ENCODE measurements at regions not wholly inside any gene's neighbourhood (a gene's known extent, or its start where the extent isn't known, plus 50 kb on each side); places are given as distances from the start of the nearest gene placed in this dataset.
"Not testable (repeated sequence)": the region's sequence is repeated elsewhere in the genome, so short reads cannot be mapped to it uniquely, and the experiment has no call there.

GRCh38 chr21:23806966-23807548 lies 1800.2 kb downstream of the MRPL39 start:
- not testable (repeated sequence) for H3K27me3 ChIP-seq (replicated peaks); H3K4me1 ChIP-seq (replicated peaks); DNase-seq (ENCODE audit: low read depth in 1 of 2, low spot score in 2 of 2); H3K27ac ChIP-seq; H3K9me3 ChIP-seq (replicated peaks); H3K36me3 ChIP-seq; H3K4me3 ChIP-seq

- no peak for DNase-seq (ENCODE audit: low read depth in 1 of 2, low spot score in 2 of 2)
- Histone ChIP-seq H3K27ac (no peak overlapping the region), H3K36me3 (no peaks in the 10 kb centered on the region), H3K27me3 (replicated peaks) (no peaks in the 10 kb centered on the region), H3K4me3 (no peak overlapping the region), H3K4me1 (replicated peaks) (no peaks in the 10 kb centered on the region), H3K9me3 (replicated peaks) (no peaks in the 10 kb centered on the region)
These were observed 1802.4 kb downstream of the MRPL39 start for GRCh38 chr21:23804866-23805265.

DNA sequence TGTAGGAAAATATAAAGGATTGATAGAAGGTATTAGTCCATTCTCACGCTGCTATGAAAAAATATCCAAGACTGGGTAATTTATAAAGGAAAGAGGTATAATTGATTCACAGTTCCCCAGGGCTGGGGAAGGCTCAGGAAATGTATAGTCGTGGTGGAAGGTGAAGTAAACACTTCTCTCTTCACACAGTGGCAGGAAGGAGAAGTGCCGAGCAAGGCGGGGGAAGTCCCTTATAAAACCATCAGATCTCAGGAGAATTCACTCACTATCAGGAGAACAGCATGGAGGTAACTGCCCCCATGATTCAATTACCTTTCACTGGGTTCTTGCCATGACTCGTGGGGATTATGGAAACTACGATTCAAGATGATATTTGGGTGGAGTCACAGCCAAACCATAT lies 1806.0 kb downstream of the MRPL39 start:
- no peak for DNase-seq (ENCODE audit: low read depth in 1 of 2, low spot score in 2 of 2)
- Histone ChIP-seq H3K27ac (no peak overlapping the region), H3K4me1 (replicated peaks) (no peaks in the 10 kb centered on the region), H3K9me3 (replicated peaks) (0 out of 2 replicates have a peak, but pooled peaks cover 4% of the 10 kb centered on the region), H3K36me3 (no peaks in the 10 kb centered on the region), H3K27me3 (replicated peaks) (no peaks in the 10 kb centered on the region), H3K4me3 (no peak overlapping the region)

DNA sequence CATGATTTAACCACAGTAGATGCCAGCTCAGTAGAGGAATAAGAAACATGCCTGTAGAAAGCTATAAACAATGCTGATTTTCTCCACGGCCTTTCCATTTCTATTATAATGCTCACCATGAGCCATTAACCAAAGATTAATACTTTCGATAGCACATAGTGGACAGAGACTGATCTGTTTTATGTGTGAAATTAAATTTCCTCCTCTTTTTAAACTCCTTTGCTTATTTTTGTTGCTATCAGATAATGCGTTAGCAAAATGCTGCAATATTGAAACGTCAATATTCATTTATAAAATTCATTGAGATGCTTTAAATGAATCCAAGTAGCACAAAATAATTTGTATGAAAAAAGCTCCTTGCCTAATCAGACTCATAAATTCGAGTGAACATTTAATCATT lies 1807.9 kb downstream of the MRPL39 start:
- Histone ChIP-seq H3K27ac (no peak overlapping the region), H3K4me1 (replicated peaks) (no peaks in the 10 kb centered on the region), H3K36me3 (no peaks in the 10 kb centered on the region), H3K9me3 (replicated peaks) (0 out of 2 replicates have a peak, but pooled peaks cover 4% of the 10 kb centered on the region), H3K4me3 (no peak overlapping the region), H3K27me3 (replicated peaks) (no peaks in the 10 kb centered on the region)
- no peak for DNase-seq (ENCODE audit: low read depth in 1 of 2, low spot score in 2 of 2)

DNA sequence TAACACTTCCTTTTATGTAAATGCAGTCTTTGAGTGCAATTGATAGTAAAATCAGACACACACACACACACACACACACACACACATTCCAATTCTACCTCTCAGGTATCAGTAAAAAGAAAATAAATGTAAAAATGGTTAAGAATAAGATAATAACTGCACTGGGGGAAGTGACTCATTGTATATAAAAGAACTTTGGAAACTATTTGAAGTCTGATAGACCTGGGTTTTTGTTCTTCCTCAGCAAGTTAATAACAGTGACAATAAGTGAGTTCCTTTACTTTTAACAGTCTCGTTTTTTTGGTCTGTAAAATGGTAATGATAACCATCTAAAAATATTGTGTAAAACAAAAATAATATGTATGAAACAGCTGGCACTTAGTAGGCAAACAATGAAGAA lies 1815.0 kb downstream of the MRPL39 start:
- Histone ChIP-seq H3K27ac (no peak overlapping the region), H3K9me3 (replicated peaks) (peaks cover 2% of the 10 kb centered on the region; the same call in 1 of the 2 replicates), H3K27me3 (replicated peaks) (no peaks in the 10 kb centered on the region), H3K4me3 (no peak overlapping the region), H3K36me3 (no peaks in the 10 kb centered on the region), H3K4me1 (replicated peaks) (no peaks in the 10 kb centered on the region)
- no peak for DNase-seq (ENCODE audit: low read depth in 1 of 2, low spot score in 2 of 2)

- no peak overlapping the region for H3K27ac ChIP-seq
- no peaks in the 10 kb centered on the region for H3K4me1 ChIP-seq (replicated peaks)
- H3K36me3 ChIP-seq = no peaks in the 10 kb centered on the region
- peaks cover 2% of the 10 kb centered on the region; the same call in 1 of the 2 replicates for H3K9me3 ChIP-seq (replicated peaks)
- no peak for DNase-seq (ENCODE audit: low read depth in 1 of 2, low spot score in 2 of 2)
- no peak overlapping the region for H3K4me3 ChIP-seq
- no peaks in the 10 kb centered on the region for H3K27me3 ChIP-seq (replicated peaks)
These were observed 1817.4 kb downstream of the MRPL39 start for GRCh38 chr21:23789864-23790263.

GRCh38 chr21:23780326-23780725 lies 1827.0 kb downstream of the MRPL39 start:
- Histone ChIP-seq H3K27ac (no peak overlapping the region), H3K36me3 (no peaks in the 10 kb centered on the region), H3K9me3 (replicated peaks) (0 out of 2 replicates have a peak, but pooled peaks cover 2% of the 10 kb centered on the region), H3K27me3 (replicated peaks) (no peaks in the 10 kb centered on the region), H3K4me3 (no peak overlapping the region), H3K4me1 (replicated peaks) (no peaks in the 10 kb centered on the region)
- no peak for DNase-seq (ENCODE audit: low read depth in 1 of 2, low spot score in 2 of 2)

DNA sequence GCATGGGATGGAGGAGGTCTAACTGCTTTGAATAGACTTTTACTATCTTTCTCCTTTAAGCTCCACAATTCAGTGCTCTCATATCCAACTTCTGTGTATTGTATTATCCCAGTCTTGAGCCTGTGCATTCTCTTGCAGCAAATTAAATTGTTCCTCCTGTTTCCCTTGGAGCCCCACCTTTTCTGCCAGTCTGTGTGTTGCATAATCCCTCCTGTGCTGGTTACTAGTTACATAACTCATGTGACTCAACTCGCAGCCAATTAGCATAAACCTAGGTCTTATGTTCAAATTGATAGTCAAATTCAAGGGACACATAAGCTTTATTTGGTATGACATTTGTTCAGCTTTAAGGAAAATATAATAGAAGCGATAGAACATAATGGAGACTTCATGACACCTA lies 1863.5 kb downstream of the MRPL39 start:
- Histone ChIP-seq H3K27ac (no peak overlapping the region), H3K27me3 (replicated peaks) (no peaks in the 10 kb centered on the region), H3K36me3 (no peaks in the 10 kb centered on the region), H3K9me3 (replicated peaks) (no peaks in the 10 kb centered on the region), H3K4me1 (replicated peaks) (no peaks in the 10 kb centered on the region), H3K4me3 (no peak overlapping the region)
- DNase-seq (ENCODE audit: low read depth in 1 of 2, low spot score in 2 of 2) = no peak

DNA sequence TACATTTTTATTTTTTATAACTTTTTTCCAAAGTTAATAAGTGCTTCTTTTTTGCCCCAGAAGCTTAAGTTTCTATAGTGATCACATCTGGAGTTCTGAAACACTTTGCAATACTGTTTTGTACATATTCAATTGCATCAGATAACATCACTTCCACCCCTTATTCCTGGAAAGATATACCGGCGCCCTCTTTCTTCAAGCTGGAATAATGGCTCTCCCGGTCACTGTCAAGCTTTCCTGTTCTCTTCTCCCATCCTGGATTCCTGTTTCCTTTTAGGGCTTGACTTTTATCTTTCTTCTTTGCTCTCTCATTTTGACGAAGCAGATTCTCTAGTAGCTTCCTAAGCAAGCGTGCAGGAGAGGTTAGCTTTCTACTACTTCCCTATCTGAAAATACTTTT lies 1866.8 kb downstream of the MRPL39 start:
- Histone ChIP-seq H3K4me1 (replicated peaks) (no peaks in the 10 kb centered on the region), H3K36me3 (no peaks in the 10 kb centered on the region), H3K27ac (no peak overlapping the region), H3K4me3 (no peak overlapping the region), H3K9me3 (replicated peaks) (no peaks in the 10 kb centered on the region), H3K27me3 (replicated peaks) (no peaks in the 10 kb centered on the region)
- DNase-seq (ENCODE audit: low read depth in 1 of 2, low spot score in 2 of 2) = no peak

DNA sequence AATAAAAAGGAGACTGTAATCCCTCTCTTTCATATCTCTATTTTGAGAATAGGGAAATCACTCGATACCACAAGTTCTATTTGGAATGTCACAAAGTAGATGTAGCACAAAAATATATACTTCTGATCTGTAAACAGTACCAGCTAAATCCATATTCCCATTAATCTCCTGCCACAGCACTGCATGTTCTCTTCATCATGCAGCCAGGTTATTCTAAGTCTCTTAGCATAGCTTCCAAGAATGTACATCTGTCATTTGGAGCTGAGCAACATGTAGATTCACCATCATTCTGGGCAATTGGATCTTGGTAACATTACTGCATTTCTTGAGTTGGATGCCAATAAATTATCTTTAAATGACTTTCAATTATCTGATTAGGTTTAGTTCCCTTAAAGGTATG lies 1874.5 kb downstream of the MRPL39 start:
- H3K4me1 ChIP-seq (replicated peaks) = no peaks in the 10 kb centered on the region
- H3K27ac ChIP-seq = no peak overlapping the region
- H3K9me3 ChIP-seq (replicated peaks) = no peaks in the 10 kb centered on the region
- H3K36me3 ChIP-seq = no peaks in the 10 kb centered on the region
- DNase-seq (ENCODE audit: low read depth in 1 of 2, low spot score in 2 of 2) = no peak
- no peak overlapping the region for H3K4me3 ChIP-seq
- no peaks in the 10 kb centered on the region for H3K27me3 ChIP-seq (replicated peaks)

DNA sequence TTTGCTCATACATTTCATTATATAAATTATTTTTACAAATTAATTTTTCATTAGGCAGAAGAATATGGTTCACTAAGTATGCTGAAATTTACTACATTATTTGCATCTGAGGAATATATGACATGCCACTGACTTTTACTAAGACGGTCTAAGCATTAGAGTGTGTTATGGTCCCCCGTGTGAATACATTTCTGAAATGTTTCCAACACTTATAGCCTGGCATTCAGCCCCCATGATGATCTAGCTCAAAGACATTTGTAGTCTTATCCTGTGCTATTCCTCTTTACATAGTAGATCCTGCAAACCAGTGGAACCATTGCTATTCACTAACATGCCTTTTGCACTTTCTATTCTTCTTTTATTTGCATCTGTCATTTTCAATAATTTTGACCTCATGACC lies 1878.0 kb downstream of the MRPL39 start:
- Histone ChIP-seq H3K9me3 (replicated peaks) (no peaks in the 10 kb centered on the region), H3K27ac (no peak overlapping the region), H3K27me3 (replicated peaks) (no peaks in the 10 kb centered on the region), H3K4me3 (no peak overlapping the region), H3K4me1 (replicated peaks) (no peaks in the 10 kb centered on the region), H3K36me3 (no peaks in the 10 kb centered on the region)
- DNase-seq (ENCODE audit: low read depth in 1 of 2, low spot score in 2 of 2) = no peak

DNA sequence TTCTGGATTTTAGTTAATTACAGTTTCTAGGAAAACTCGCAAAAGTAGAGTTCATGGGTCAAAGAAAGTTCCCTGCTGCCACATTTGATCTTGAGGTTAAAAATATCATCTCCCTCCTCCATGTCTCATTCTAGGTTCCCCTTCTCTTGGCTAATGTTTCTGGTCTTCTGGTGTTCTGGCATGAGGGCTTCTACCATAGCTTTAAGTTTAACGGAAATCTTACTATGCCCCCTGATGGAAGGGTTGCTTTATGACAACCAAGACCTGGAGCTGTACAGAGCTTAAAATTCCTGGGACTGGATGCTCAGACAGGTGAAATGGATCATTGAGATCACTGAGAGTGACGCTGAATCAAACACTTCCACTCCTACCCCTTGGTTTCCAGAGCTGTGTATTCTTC lies 1881.7 kb downstream of the MRPL39 start:
- Histone ChIP-seq H3K36me3 (no peaks in the 10 kb centered on the region), H3K4me3 (no peak overlapping the region), H3K27ac (no peak overlapping the region), H3K9me3 (replicated peaks) (no peaks in the 10 kb centered on the region), H3K27me3 (replicated peaks) (no peaks in the 10 kb centered on the region), H3K4me1 (replicated peaks) (no peaks in the 10 kb centered on the region)
- DNase-seq (ENCODE audit: low read depth in 1 of 2, low spot score in 2 of 2) = no peak

DNA sequence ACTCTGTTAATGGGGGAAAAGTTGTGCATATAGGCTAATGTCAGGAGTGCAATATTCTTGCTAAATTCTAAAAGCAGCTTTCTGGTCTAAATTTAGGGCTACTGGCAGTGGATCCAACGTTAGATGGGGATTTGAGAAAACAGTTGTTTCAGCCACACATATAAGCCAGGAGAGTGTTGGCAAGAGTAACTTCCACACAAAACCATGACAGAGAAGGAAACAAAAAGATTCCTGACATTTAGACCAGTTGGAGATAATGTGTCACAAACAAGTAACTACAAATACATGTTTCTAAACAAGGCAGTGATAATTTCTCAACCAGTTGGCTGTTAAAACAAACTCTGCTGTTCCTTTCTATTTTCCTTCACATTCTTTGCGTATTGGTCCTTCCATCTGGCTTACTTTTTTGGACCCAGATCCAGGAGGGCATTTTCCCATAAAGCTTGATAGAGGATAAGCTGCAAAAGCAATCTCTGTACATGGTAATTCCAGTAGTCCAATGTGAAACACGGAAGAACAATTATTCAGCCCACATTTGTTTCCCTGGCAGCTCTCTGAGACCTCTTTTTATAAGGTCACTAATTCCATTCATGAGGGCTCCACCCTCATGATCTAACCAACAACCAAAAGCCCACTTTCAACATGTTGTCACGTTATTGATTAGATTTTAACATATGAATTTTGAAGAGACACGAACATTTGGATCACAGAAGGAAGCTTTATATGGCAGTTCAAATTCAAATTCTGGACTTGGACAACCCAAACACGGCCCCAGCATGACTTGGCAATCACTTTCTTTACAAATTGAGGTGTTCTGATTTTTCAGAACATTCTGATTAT lies 1888.6 kb downstream of the MRPL39 start:
- no peak overlapping the region for H3K4me3 ChIP-seq
- no peaks in the 10 kb centered on the region for H3K4me1 ChIP-seq (replicated peaks)
- H3K36me3 ChIP-seq = no peaks in the 10 kb centered on the region
- no peaks in the 10 kb centered on the region for H3K9me3 ChIP-seq (replicated peaks)
- H3K27ac ChIP-seq = no peak overlapping the region
- no peaks in the 10 kb centered on the region for H3K27me3 ChIP-seq (replicated peaks)
- no peak for DNase-seq (ENCODE audit: low read depth in 1 of 2, low spot score in 2 of 2)

- H3K27me3 ChIP-seq (replicated peaks) = no peaks in the 10 kb centered on the region
- H3K36me3 ChIP-seq = no peaks in the 10 kb centered on the region
- no peaks in the 10 kb centered on the region; the same call in 1 of the 2 replicates for H3K9me3 ChIP-seq (replicated peaks)
- no peak overlapping the region for H3K27ac ChIP-seq
- no peak for DNase-seq (ENCODE audit: low read depth in 1 of 2, low spot score in 2 of 2)
- H3K4me1 ChIP-seq (replicated peaks) = no peaks in the 10 kb centered on the region
- no peak overlapping the region for H3K4me3 ChIP-seq
These were observed 1895.1 kb downstream of the MRPL39 start for GRCh38 chr21:23712166-23712565.

Data from SJSA1 (cell line).